HL-60 (cell line): ENCODE measurements at regions not wholly inside any gene's neighbourhood (a gene's known extent, or its start where the extent isn't known, plus 50 kb on each side); places are given as distances from the start of the nearest gene placed in this dataset.

Experiments
- CTCF ChIP-seq: IDR thresholded peaks from one replicate; pipeline ENCODE4 v1.5.1; 2011; ENCODE audit warnings: low read length, control low read depth, inconsistent platforms; ENCODE audit not compliant: insufficient read depth
- GABPA ChIP-seq: IDR thresholded peaks from 2 replicates; pipeline ENCODE4 v1.6.1; 2012; ENCODE audit warnings: low read depth
- POLR2AphosphoS5 ChIP-seq: IDR thresholded peaks from 2 replicates; pipeline ENCODE4 v1.6.1; 2012; ENCODE audit warnings: low read depth
- REST ChIP-seq: IDR thresholded peaks from 2 replicates; pipeline ENCODE4 v1.6.1; 2012; ENCODE audit warnings: low read depth; ENCODE audit not compliant: insufficient replicate concordance
- SPI1 ChIP-seq: IDR thresholded peaks from 2 replicates; pipeline ENCODE4 v1.6.1; 2012; ENCODE audit warnings: low read depth, mild to moderate bottlenecking, borderline replicate concordance

- no peak for TF ChIP-seq CTCF
- TF ChIP-seq REST: no peak
- no peak for TF ChIP-seq POLR2AphosphoS5
- no peak for TF ChIP-seq GABPA
- TF ChIP-seq SPI1: no peak
Observed at GRCh38 chr9:86716326-86716922, 230.9 kb downstream of the GAS1 start.
